HG02588 (cell line): ENCODE measurements at regions not wholly inside any gene's neighbourhood (a gene's known extent, or its start where the extent isn't known, plus 50 kb on each side); places are given as distances from the start of the nearest gene placed in this dataset.
"Not testable (repeated sequence)": the region's sequence is repeated elsewhere in the genome, so short reads cannot be mapped to it uniquely, and the experiment has no call there.

Experiments used
- ATAC-seq: cut with Tn5 transposase; IDR thresholded peaks from one replicate; pipeline ENCODE4 v1.9.1; 2021; ENCODE audit warnings: mild to moderate bottlenecking, moderate library complexity; ENCODE audit not compliant: unreplicated experiment

GRCh38 chr2:56768973-56769372 is 585.2 kb downstream of the CCDC85A start:
- ATAC-seq: no peak

DNA sequence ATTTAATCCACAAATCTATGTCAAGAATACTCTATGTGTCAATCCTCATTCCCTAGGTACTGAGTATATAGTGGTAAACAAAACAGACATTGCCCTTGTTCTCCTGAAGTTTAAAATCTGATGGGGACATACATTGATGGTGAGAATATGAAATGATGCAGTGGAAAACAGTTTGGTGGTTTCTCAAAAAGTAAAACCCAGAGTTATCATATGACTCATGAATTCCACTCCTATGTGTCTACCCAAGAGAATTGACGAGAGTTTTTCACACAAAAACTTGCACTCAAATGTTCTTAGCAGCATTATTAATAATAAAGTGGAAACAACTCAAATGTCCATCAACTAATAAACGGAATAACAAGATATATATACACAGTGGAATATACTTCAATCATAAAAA is 586.7 kb downstream of the CCDC85A start:
- ATAC-seq: no peak

DNA sequence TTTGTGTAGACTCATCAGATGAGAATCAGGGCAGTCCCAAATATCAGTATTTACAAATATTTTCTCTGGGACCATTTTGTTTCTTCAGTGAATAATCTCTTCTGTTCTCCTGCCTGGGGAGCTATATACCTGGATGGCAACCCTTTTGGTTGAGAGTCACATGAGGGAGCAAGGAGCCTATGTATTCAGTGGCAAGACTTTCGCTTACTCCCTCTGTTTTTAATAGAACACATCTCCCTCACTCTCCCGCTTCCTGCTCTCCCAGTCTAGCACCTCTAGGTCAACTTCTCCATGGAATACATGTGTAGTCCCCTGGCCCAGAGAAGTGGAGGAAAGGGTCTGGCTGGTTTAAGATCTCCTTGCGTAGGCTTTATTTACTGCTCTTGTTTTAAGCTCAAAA is 600.3 kb downstream of the CCDC85A start:
- no peak for ATAC-seq

- ATAC-seq: no peak
These were observed 617.4 kb downstream of the CCDC85A start for GRCh38 chr2:56801214-56801613.

- ATAC-seq: no peak
These were observed 618.0 kb downstream of the CCDC85A start for GRCh38 chr2:56801770-56802169.

- ATAC-seq: no peak
These were observed 619.8 kb downstream of the CCDC85A start for GRCh38 chr2:56803596-56803995.

DNA sequence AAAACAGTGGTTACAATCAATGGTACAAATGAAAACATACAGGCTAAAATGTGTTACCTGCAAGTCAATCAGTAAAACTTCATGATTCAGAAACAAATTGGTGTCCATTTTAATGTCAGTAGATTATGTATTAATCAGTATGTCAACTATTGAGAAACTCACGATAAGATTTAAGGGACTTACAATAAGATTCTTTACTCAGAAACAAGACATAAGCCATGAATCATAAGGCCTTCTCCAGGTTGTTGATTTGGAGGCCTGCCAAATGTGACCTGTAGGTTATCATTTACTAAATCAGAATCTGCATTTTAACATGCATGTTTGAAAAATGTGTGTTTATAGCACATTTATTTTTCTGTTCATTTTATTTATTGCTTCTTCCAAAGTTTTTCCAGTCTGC is 623.1 kb downstream of the CCDC85A start:
- ATAC-seq: no peak

- no peak for ATAC-seq
These were observed 624.1 kb downstream of the CCDC85A start for GRCh38 chr2:56807861-56808260.

DNA sequence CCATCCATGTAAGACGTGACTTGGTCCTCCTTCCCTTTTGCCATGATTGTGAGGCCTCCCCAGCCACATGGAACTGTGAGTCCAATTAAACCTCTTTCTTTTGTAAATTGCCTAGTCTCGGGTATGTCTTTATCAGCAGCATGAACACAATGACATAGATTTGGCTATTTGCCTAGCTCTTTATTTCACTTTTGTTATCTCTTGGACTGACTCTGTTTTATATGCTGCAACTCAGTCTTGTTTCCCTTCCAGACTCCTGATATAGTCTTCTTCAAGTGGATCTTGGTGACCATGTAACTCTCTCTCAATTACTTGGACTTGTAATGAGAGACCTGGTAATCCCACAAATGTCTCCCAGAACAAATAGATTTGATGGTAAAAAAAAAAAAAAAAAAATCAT is 627.6 kb downstream of the CCDC85A start:
- no peak for ATAC-seq

- no peak for ATAC-seq
These were observed 628.6 kb downstream of the CCDC85A start for GRCh38 chr2:56812432-56812831.

DNA sequence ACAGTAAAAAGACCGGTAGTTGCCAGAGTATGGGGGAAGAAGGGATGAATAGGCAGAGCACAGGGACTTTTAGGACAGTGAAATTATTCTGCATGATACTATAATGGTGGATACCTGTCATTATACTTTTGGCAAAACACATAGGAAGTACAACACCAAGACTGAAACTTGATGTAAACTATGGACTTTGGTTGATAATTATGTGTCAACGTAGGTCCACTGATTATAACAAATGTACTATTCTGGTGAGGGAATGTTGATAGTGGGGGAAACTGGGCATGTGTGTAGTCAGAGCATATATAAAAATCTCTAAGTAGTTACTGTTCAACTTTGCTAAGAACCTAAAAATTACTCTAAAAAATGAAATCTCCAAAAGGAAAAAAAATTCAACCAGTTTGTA is 629.7 kb downstream of the CCDC85A start:
- ATAC-seq: no peak

DNA sequence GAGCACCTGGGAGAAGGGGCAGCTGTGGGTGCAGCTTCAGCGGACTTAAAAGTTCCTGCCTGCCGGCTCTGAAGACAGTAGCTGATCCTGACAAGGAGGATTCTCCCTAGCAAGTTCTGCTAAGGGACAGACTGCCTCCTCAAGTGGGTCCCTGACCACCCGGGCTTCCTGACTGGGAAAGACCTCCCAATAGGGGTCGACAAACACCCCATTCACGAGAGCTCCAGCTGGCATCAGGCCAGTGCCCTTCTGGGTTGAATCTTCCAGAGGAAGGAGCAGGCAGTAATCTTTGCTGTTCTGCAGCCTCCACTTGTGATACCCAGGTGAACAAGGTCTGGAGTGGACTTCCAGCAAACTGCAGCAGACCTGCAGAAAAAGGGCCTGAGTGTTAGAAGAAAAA is 632.9 kb downstream of the CCDC85A start:
- ATAC-seq: no peak

GRCh38 chr2:56831780-56832179 is 648.0 kb downstream of the CCDC85A start:
- no peak for ATAC-seq

DNA sequence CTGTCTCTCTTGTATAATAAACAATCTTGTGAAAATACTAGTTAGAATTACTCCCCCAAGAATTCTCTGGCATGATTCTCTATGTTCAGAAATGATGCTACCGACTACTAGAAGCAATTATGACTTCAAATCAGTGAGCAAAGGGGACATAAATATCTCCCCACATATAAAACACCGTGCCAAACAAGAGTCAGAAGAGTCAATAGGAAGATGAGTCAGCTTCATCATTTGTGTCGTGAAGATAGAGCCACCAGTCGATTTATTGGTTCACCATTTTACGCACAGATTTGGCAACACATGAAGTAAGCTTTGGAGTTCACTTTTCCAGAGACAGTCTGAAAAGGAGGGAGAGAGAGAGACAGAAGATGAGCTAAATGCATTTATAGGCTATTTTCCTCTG is 650.9 kb downstream of the CCDC85A start:
- ATAC-seq: no peak

- not testable (repeated sequence) for ATAC-seq
These were observed 656.2 kb downstream of the CCDC85A start for GRCh38 chr2:56840009-56840408.

DNA sequence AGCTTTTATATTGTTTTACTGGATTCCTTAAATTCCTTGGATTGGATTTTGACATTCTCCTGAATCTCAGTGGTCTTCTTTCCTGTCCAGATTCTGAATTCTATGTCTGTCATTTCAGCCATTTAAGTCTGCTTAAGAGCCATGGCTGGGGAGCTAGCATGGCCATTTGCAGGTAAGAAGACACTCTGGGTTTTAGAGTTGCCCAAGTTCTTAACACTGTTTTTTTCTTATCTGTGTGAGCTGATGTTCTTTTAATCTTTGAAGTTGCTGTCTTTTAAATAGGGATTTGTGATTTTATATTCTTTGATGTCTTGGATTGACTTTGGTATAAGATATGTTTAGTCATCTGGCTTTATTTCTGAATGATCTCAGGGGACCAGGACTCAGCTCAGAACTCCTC is 677.2 kb downstream of the CCDC85A start:
- ATAC-seq: no peak

DNA sequence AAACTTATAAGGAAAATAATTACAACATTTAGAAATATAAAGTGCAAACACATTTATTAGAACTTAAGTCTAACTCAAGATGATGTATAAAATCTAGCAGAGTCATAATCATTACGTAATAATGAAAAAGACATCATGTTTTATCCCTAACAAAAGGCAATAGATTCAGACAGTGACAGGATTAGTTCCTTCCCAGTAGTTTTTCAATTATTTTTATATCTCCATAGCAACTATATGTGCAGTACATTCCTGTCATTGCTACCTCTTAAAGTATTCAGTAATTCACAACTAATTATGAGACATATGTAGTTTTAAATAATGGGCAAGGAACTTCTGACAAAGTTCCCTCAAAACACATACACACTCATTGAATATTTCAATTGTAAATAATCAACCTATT is 687.9 kb downstream of the CCDC85A start:
- no peak for ATAC-seq

- ATAC-seq: no peak
These were observed 690.9 kb downstream of the CCDC85A start for GRCh38 chr2:56874717-56875116.

DNA sequence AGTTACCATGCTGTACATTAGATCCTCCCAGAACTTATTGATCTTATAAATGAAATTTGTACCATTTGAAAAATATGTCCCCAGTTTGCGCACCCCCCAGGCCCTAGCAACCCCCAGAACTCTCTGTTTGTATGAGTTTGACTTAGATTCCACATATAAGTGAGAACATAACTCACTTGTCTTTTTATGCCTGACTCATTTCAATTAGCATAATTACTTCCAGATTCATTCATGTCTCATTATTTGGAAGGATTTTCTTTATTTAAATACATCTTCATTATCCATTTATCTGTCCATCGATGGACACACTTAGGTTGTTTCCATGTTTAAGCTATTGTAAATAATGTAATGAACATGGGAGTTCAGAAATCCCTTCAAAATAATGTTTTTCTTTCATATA is 705.9 kb downstream of the CCDC85A start:
- ATAC-seq: no peak

- ATAC-seq: no peak
These were observed 708.6 kb downstream of the CCDC85A start for GRCh38 chr2:56892382-56892781.

- no peak for ATAC-seq
These were observed 715.2 kb downstream of the CCDC85A start for GRCh38 chr2:56898986-56899385.

- no peak for ATAC-seq
These were observed 728.7 kb downstream of the CCDC85A start for GRCh38 chr2:56912490-56912889.

- ATAC-seq: no peak
These were observed 735.0 kb downstream of the CCDC85A start for GRCh38 chr2:56918790-56919189.

- no peak for ATAC-seq
These were observed 750.2 kb downstream of the CCDC85A start for GRCh38 chr2:56933976-56934375.
